B cell (primary cell): ENCODE measurements at regions not wholly inside any gene's neighbourhood (a gene's known extent, or its start where the extent isn't known, plus 50 kb on each side); places are given as distances from the start of the nearest gene placed in this dataset.

ENCODE experiments used
- ATAC-seq: fragments of 200-7000 bp; cut with Tn5 transposase; one replicate; pipeline ENCODE4 v1.10.0; 2021; ENCODE audit warnings: low read depth, mild to moderate bottlenecking, moderate number of reproducible peaks, moderate library complexity
- CTCF ChIA-PET: fragments of 350-600 bp; sonication (Branson Sonifier 250); formaldehyde crosslinking; loops from one replicate; lab custom pipeline; 2021; ENCODE audit warnings: antibody characterized with exemption, inconsistent platforms; lab: Charles Lee
- POLR2A ChIA-PET: fragments of 350-600 bp; sonication (Branson Sonifier 250); formaldehyde crosslinking; loops from one replicate; lab custom pipeline; 2021; ENCODE audit warnings: antibody characterized with exemption; lab: Charles Lee
- DNase-seq: peaks from one replicate; pipeline ENCODE4 v3.0.0; 2013
- H2AFZ ChIP-seq: 2 replicates; pipeline ENCODE4 v1.6.1; 2012; ENCODE audit warnings: mild to moderate bottlenecking, low read depth, low read length; ENCODE audit not compliant: insufficient read depth, poor library complexity, severe bottlenecking
- H3K27ac ChIP-seq, 2 donors: 1 replicate in 1 of 2; 2 replicates in 1 of 2; pipeline ENCODE4 v1.5.1; 2012 to 2013; ENCODE audit warnings: low read length in 2 of 2, mild to moderate bottlenecking in 2 of 2, moderate library complexity in 1 of 2
- H3K27me3 ChIP-seq, 4 experiments: fragments of 200-600 bp in 1 of 4; sonication (generic) in 1 of 4; replicated peaks in 1 of 4; 1 replicate in 2 of 4; 2 replicates in 2 of 4; pipeline versions ENCODE4 v1.6.1 to v1.7.0; 2013 to 2016; ENCODE audit warnings: low read length in 3 of 4, mild to moderate bottlenecking in 2 of 4, mixed read lengths in 1 of 4, moderate library complexity in 1 of 4; ENCODE audit not compliant: insufficient read depth in 4 of 4, control insufficient read depth in 3 of 4; ENCODE audit errors: control extremely low read depth in 1 of 4
- H3K36me3 ChIP-seq, 2 experiments: replicated peaks in 1 of 2; 1 replicate in 1 of 2; 2 replicates in 1 of 2; pipeline versions ENCODE4 v1.6.1 to v1.7.1; 2013; ENCODE audit warnings: low read length in 1 of 2; ENCODE audit not compliant: insufficient read depth in 2 of 2, control insufficient read depth in 1 of 2; ENCODE audit errors: control extremely low read depth in 1 of 2, extremely low read depth in 1 of 2
- H3K4me1 ChIP-seq, 2 donors: fragments of 200-600 bp in 1 of 2; sonication (generic) in 1 of 2; 1 replicate in 1 of 2; 2 replicates in 1 of 2; pipeline versions ENCODE4 v1.5.1 to v1.6.1; 2013 to 2017; ENCODE audit warnings: low read length in 2 of 2; ENCODE audit not compliant: control insufficient read depth in 2 of 2, insufficient read depth in 2 of 2
- H3K4me2 ChIP-seq: replicated peaks from 2 replicates; pipeline ENCODE3; 2012; ENCODE audit warnings: mild to moderate bottlenecking, low read depth, low read length; ENCODE audit not compliant: poor library complexity, severe bottlenecking
- H3K4me3 ChIP-seq, 5 experiments: fragments of 200-600 bp in 1 of 5; sonication (generic) in 1 of 5; 1 replicate in 3 of 5; 2 replicates in 2 of 5; pipeline versions ENCODE4 v1.5.1 to v1.7.0; 2011 to 2016; ENCODE audit warnings: low read length in 4 of 5, mild to moderate bottlenecking in 4 of 5, low read depth in 2 of 5, control low read depth in 1 of 5, moderate library complexity in 1 of 5; ENCODE audit not compliant: insufficient read depth in 1 of 5; ENCODE audit errors: control extremely low read depth in 1 of 5, extremely low read depth in 1 of 5
- H3K79me2 ChIP-seq: fragments of 200-600 bp; sonication (generic); one replicate; pipeline ENCODE4 v1.6.0; 2016; ENCODE audit warnings: low read length; ENCODE audit not compliant: control insufficient read depth, insufficient read depth
- H3K9ac ChIP-seq: fragments of 200-600 bp; sonication (generic); 2 replicates; pipeline ENCODE4 v1.6.1; 2017; ENCODE audit warnings: mild to moderate bottlenecking, low read length, moderate library complexity
- H3K9me3 ChIP-seq, 3 donors: one replicate each; pipeline versions ENCODE4 v1.6.1 to v1.7.1; 2013; ENCODE audit warnings: low read length in 2 of 3; ENCODE audit not compliant: control insufficient read depth in 2 of 3, insufficient read depth in 1 of 3; ENCODE audit errors: control extremely low read depth in 1 of 3
- H4K20me1 ChIP-seq: 2 replicates; pipeline ENCODE4 v1.6.0; 2012; ENCODE audit warnings: mild to moderate bottlenecking, low read length; ENCODE audit not compliant: insufficient read depth, control insufficient read depth, poor library complexity, severe bottlenecking
- H3K27ac Mint-ChIP-seq: one replicate; pipeline ENCODE4 v1.8.0; 2021; ENCODE audit warnings: mixed read lengths
- H3K27me3 Mint-ChIP-seq: one replicate; pipeline ENCODE4 v1.8.0; 2021; ENCODE audit warnings: mixed read lengths
- H3K4me1 Mint-ChIP-seq: one replicate; pipeline ENCODE4 v1.8.0; 2021; ENCODE audit warnings: mixed read lengths
- H3K4me3 Mint-ChIP-seq: one replicate; pipeline ENCODE4 v1.8.0; 2021; ENCODE audit warnings: mixed read lengths
- H3K9me3 Mint-ChIP-seq: one replicate; pipeline ENCODE4 v1.8.0; 2022; ENCODE audit warnings: mixed read lengths; ENCODE audit not compliant: insufficient read depth
- EZH2 ChIP-seq: IDR thresholded peaks from 2 replicates; pipeline ENCODE4 v1.6.1; 2012; ENCODE audit warnings: borderline replicate concordance, low read depth, mild to moderate bottlenecking, moderate library complexity, low read length; ENCODE audit not compliant: insufficient read depth, poor library complexity, severe bottlenecking
- WGBS: methylation state at CpG from one replicate; pipeline ENCODE4 v1.1.5; 2013; ENCODE audit warnings: missing lambda C conversion rate; ENCODE audit not compliant: insufficient coverage; 5-methylcytosine and 5-hydroxymethylcytosine counted together
- intact Hi-C: fragments of 100-400 bp; cut with micrococcal nuclease; formaldehyde crosslinking; loops from one replicate; pipeline ENCODE4 v1.10.0; 2022
- TF ChIP-seq, protein P1 (sequence below): fragments of 200-600 bp; IDR thresholded peaks from one replicate; pipeline ENCODE4 v1.8.0; 2022; ENCODE audit warnings: antibody characterized with exemption, mild to moderate bottlenecking

DNA sequence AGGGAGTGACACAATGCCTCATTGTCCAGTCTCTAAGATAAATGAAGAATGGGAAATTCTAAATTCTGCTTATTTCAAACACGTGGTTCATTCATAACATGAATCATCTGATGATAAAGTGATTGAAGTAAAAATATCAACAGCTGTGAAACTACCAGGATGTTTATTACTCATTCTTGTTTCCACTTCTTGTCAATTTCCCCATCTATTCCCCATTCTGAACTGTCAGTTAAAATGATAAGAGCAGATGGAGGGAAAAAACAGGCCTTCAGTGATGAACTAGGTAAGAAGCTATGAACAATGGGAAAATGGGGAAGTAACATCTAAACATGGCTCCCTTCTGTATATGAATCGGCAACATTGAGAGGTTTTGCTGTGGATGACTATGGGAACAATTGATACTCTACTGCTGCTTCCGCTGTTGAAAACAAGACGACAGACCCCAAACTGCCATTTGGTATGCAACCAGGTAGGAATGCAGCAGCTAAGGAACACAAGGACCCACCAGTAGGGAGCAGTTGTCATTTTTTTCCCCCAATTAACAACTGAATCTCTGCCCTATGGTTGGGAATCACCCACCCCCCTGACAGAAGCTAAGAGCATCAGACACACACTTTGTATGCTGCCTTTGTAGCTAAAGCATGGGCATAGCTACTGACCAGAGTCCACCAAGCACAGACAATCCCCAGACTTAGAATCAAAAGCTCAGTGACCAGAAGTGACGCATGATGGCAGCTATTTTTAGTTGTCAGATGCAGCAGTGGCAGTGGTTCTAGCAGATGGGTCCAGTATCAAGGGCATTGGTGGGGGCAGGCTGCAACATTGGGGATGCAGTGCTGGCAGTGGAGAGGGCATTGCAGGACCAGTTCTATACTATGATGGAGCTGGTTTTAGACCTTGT, 52.9 kb upstream of the ZNF366 start:
- ChIA-PET CTCF (interaction anchor here (1.0 kb wide), 1 partner anchor 194 kb away, joined by 3 read pairs; no protein-coding TSS in a partner anchor), POLR2A (no interaction called here)
- ATAC-seq (no peak), DNase-seq (no peak)
- Histone ChIP-seq H3K9ac (no peak overlapping the region), H3K4me1 (peaks cover 12 to 16% of the 10 kb centered on the region in 2 donors), H2AFZ (no peak overlapping the region), H3K27ac (no peak overlapping the region), H3K36me3 (no peaks in the 10 kb centered on the region), H3K4me3 (no peak overlapping the region), H3K9me3 (no peaks in the 10 kb centered on the region), H3K4me2 (no peak overlapping the region), H4K20me1 (no peaks in the 10 kb centered on the region), H3K79me2 (no peaks in the 10 kb centered on the region), H3K27me3 (peaks cover 0 to 14% (median 0%) of the 10 kb centered on the region in 4 experiments)
- TF ChIP-seq EZH2: no peak
- TF ChIP-seq, protein P1, sequence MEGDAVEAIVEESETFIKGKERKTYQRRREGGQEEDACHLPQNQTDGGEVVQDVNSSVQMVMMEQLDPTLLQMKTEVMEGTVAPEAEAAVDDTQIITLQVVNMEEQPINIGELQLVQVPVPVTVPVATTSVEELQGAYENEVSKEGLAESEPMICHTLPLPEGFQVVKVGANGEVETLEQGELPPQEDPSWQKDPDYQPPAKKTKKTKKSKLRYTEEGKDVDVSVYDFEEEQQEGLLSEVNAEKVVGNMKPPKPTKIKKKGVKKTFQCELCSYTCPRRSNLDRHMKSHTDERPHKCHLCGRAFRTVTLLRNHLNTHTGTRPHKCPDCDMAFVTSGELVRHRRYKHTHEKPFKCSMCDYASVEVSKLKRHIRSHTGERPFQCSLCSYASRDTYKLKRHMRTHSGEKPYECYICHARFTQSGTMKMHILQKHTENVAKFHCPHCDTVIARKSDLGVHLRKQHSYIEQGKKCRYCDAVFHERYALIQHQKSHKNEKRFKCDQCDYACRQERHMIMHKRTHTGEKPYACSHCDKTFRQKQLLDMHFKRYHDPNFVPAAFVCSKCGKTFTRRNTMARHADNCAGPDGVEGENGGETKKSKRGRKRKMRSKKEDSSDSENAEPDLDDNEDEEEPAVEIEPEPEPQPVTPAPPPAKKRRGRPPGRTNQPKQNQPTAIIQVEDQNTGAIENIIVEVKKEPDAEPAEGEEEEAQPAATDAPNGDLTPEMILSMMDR: no peak
- Mint-ChIP-seq H3K4me1 (peaks cover 16% of the 10 kb centered on the region), H3K27ac (no peak overlapping the region), H3K27me3 (peaks cover 29% of the 10 kb centered on the region), H3K4me3 (no peak overlapping the region), H3K9me3 (no peaks in the 10 kb centered on the region)
- intact Hi-C loops: no loop called here
- WGBS: 89% methylated on average over 3 of the region's 5 CpGs

- ChIA-PET CTCF (interaction anchor here (2.3 kb wide), 1 partner anchor 192 kb away, joined by 7 read pairs; no protein-coding TSS in a partner anchor), POLR2A (no interaction called here)
- Mint-ChIP-seq H3K4me1 (peaks cover 16% of the 10 kb centered on the region), H3K9me3 (no peaks in the 10 kb centered on the region), H3K27me3 (peaks cover 33% of the 10 kb centered on the region), H3K4me3 (no peak overlapping the region), H3K27ac (no peak overlapping the region)
- DNase-seq (no peak), ATAC-seq (no peak)
- H3K36me3 ChIP-seq: no peaks in the 10 kb centered on the region
- no peak overlapping the region for H3K9ac ChIP-seq
- no peaks in the 10 kb centered on the region for H3K9me3 ChIP-seq
- no peak overlapping the region for H3K4me3 ChIP-seq
- H3K27me3 ChIP-seq: peaks cover 0 to 14% (median 1%) of the 10 kb centered on the region in 4 experiments
- intact Hi-C loops: no loop called here
- H3K27ac ChIP-seq: no peak overlapping the region
- peaks cover 12 to 16% of the 10 kb centered on the region in 2 donors for H3K4me1 ChIP-seq
- 95% methylated on average over 2 of the region's 2 CpGs for WGBS
- H2AFZ ChIP-seq: no peak overlapping the region
- no peak overlapping the region for H3K4me2 ChIP-seq
- TF ChIP-seq EZH2: no peak
- TF ChIP-seq, protein P1: no peak
- H3K79me2 ChIP-seq: no peaks in the 10 kb centered on the region
- no peaks in the 10 kb centered on the region for H4K20me1 ChIP-seq
These were observed 51.2 kb upstream of the ZNF366 start for GRCh38 chr5:72558383-72558782.
